ENCODE measurements at regions not wholly inside any gene's neighbourhood (a gene's known extent, or its start where the extent isn't known, plus 50 kb on each side); places are given as distances from the start of the nearest gene placed in this dataset.

- TF ChIP-seq CTCF (conservative IDR thresholded peaks at IDR 0.05): no peak
- H4K8ac ChIP-seq (replicated peaks; ENCODE audit: insufficient read length, low read depth, low read length): no peak overlapping the region
- H3K9ac ChIP-seq (ENCODE audit: extremely low read depth, insufficient read length, low read length): no peak overlapping the region
- no peak overlapping the region for H3K4me3 Mint-ChIP-seq
- H3K23ac ChIP-seq (ENCODE audit: insufficient read length, low read depth, low read length): no peak overlapping the region
- H3K4me1 Mint-ChIP-seq: no peaks in the 10 kb centered on the region
- no peak overlapping the region for H3K18ac ChIP-seq (ENCODE audit: insufficient read length, low read depth, low read length)
- no peak overlapping the region for H2BK12ac ChIP-seq (ENCODE audit: insufficient read length, low read depth, low read length)
- no peak overlapping the region for H2BK120ac ChIP-seq (ENCODE audit: low read depth, low read length, poor library complexity, severe bottlenecking)
- H3K27me3 Mint-ChIP-seq (ENCODE audit: low read depth): peaks cover 8% of the 10 kb centered on the region
- H3K4me1 ChIP-seq (ENCODE audit: insufficient read depth, low read length): no peaks in the 10 kb centered on the region
- DNase-seq: no peak
- no peak overlapping the region for H3K14ac ChIP-seq (ENCODE audit: insufficient read depth, low read length)
- H3K9me3 Mint-ChIP-seq: no peaks in the 10 kb centered on the region
- no CpG with 5 or more reads among the region's 1 CpG for WGBS (ENCODE audit: extremely low coverage, insufficient read length, low lambda C conversion rate)
- H3T11ph ChIP-seq (ENCODE audit: low read length): no peak overlapping the region
- no peaks in the 10 kb centered on the region for H3K23me2 ChIP-seq (ENCODE audit: insufficient read length, low read depth, low read length, poor library complexity, severe bottlenecking)
- no peak overlapping the region for H2AFZ ChIP-seq (ENCODE audit: low read length)
- H3K27ac ChIP-seq (ENCODE audit: insufficient read length, low read depth, low read length): no peak overlapping the region
- no peak overlapping the region for H4K5ac ChIP-seq (ENCODE audit: insufficient read length, low read depth, low read length)
- no peaks in the 10 kb centered on the region for H3K79me2 ChIP-seq (ENCODE audit: insufficient read depth, low read length)
- no peaks in the 10 kb centered on the region for H3K27me3 ChIP-seq (ENCODE audit: insufficient read depth, low read length)
- H2BK5ac ChIP-seq (ENCODE audit: insufficient read length, low read length): no peak overlapping the region
- H4K20me1 ChIP-seq (ENCODE audit: control insufficient read depth, insufficient read depth, insufficient read length): peaks cover 2% of the 10 kb centered on the region
- H2AK5ac ChIP-seq (ENCODE audit: insufficient read length, low read length): no peak overlapping the region
- no peak overlapping the region for H4K91ac ChIP-seq (ENCODE audit: insufficient read length, low read depth, low read length)
- H3K56ac ChIP-seq (ENCODE audit: insufficient read length, low read depth, low read length): no peak overlapping the region
- H3K79me1 ChIP-seq (ENCODE audit: insufficient read depth, low read depth, low read length, poor library complexity, severe bottlenecking): no peaks in the 10 kb centered on the region
- H3K4ac ChIP-seq (ENCODE audit: low read depth, low read length): no peak overlapping the region
- H3K27ac Mint-ChIP-seq: no peak overlapping the region
- no peaks in the 10 kb centered on the region for H3K36me3 Mint-ChIP-seq (ENCODE audit: insufficient read depth in 1 of 3, low read depth in 3 of 3)
- no peak overlapping the region for H3K4me2 ChIP-seq (ENCODE audit: insufficient read depth, insufficient read length, low read length)
- H2BK20ac ChIP-seq (ENCODE audit: low read depth, low read length, poor library complexity, severe bottlenecking): no peak overlapping the region
- no peaks in the 10 kb centered on the region for H3K9me3 ChIP-seq (ENCODE audit: control insufficient read depth, low read depth, low read length)
- no peak overlapping the region for H2BK15ac ChIP-seq (ENCODE audit: low read depth, low read length)
Observed at GRCh38 chr11:133723056-133723455, 122.3 kb downstream of the SPATA19 start.

Data from H9 (cell line).